ENCODE measurements at regions not wholly inside any gene's neighbourhood (a gene's known extent, or its start where the extent isn't known, plus 50 kb on each side); places are given as distances from the start of the nearest gene placed in this dataset.

GRCh38 chr10:90179696-90180407 is 478.5 kb downstream of the KIF20B start:
- no peak for DNase-seq (ENCODE audit: low read depth, low spot score)

GRCh38 chr10:90180886-90181691 is 479.7 kb downstream of the KIF20B start:
- DNase-seq (ENCODE audit: low read depth, low spot score) = no peak

GRCh38 chr10:90192825-90193224 is 491.4 kb downstream of the KIF20B start:
- DNase-seq (ENCODE audit: low read depth, low spot score) = no peak

GRCh38 chr10:90193240-90193985 is 492.0 kb downstream of the KIF20B start:
- no peak for DNase-seq (ENCODE audit: low read depth, low spot score)

- no peak for DNase-seq (ENCODE audit: low read depth, low spot score)
Measured at GRCh38 chr10:90195288-90195840, 494.0 kb downstream of the KIF20B start.

GRCh38 chr10:90197766-90198165 is 496.4 kb downstream of the KIF20B start:
- no peak for DNase-seq (ENCODE audit: low read depth, low spot score)

GRCh38 chr10:90199093-90199492 is 497.7 kb downstream of the KIF20B start:
- no peak for DNase-seq (ENCODE audit: low read depth, low spot score)

- DNase-seq (ENCODE audit: low read depth, low spot score) = no peak
Measured at GRCh38 chr10:90199513-90199912, 498.1 kb downstream of the KIF20B start.

GRCh38 chr10:90204131-90204955 is 503.0 kb downstream of the KIF20B start:
- DNase-seq (ENCODE audit: low read depth, low spot score) = no peak

- no peak for DNase-seq (ENCODE audit: low read depth, low spot score)
Measured at GRCh38 chr10:90204956-90205314, 503.5 kb downstream of the KIF20B start.

GRCh38 chr10:90205340-90205739 is 503.9 kb downstream of the KIF20B start:
- no peak for DNase-seq (ENCODE audit: low read depth, low spot score)

GRCh38 chr10:90213346-90213745 is 512.0 kb downstream of the KIF20B start:
- DNase-seq (ENCODE audit: low read depth, low spot score) = no peak

- no peak for DNase-seq (ENCODE audit: low read depth, low spot score)
Measured at GRCh38 chr10:90218846-90219245, 517.5 kb downstream of the KIF20B start.

GRCh38 chr10:90222372-90222771 is 521.0 kb downstream of the KIF20B start:
- DNase-seq (ENCODE audit: low read depth, low spot score) = no peak

- no peak for DNase-seq (ENCODE audit: low read depth, low spot score)
Measured at GRCh38 chr10:90222939-90223338, 521.5 kb downstream of the KIF20B start.

GRCh38 chr10:90224791-90225566 is 523.6 kb downstream of the KIF20B start:
- DNase-seq (ENCODE audit: low read depth, low spot score) = no peak

GRCh38 chr10:90226517-90226916 is 525.1 kb downstream of the KIF20B start:
- DNase-seq (ENCODE audit: low read depth, low spot score) = no peak

- DNase-seq (ENCODE audit: low read depth, low spot score) = no peak
Measured at GRCh38 chr10:90227217-90227656, 525.8 kb downstream of the KIF20B start.

- no peak for DNase-seq (ENCODE audit: low read depth, low spot score)
Measured at GRCh38 chr10:90227786-90228185, 526.4 kb downstream of the KIF20B start.

GRCh38 chr10:90229486-90229885 is 528.1 kb downstream of the KIF20B start:
- DNase-seq (ENCODE audit: low read depth, low spot score) = no peak

Measured in pulmonary artery endothelial cell (primary cell).